ENCODE measurements at regions not wholly inside any gene's neighbourhood (a gene's known extent, or its start where the extent isn't known, plus 50 kb on each side); places are given as distances from the start of the nearest gene placed in this dataset.

GRCh38 chr2:234357666-234358065 lies 139.2 kb downstream of the ARL4C start:
- ChIA-PET CTCF (no interaction called here), POLR2A (ENCODE audit: low non-redundant PET) (no interaction called here)
- no peaks in the 10 kb centered on the region for H3K9me3 ChIP-seq (ENCODE audit: low read depth, low read length, poor library complexity, severe bottlenecking)
- intact Hi-C loops (cut with micrococcal nuclease; ENCODE audit: unreplicated experiment): no loop called here
- BruUV-seq (replicated peaks): no TSS peak
- DNase-seq (ENCODE audit: low spot score): no peak
- H3K4me3 ChIP-seq (ENCODE audit: low read depth, low read length, poor library complexity, severe bottlenecking): no peak overlapping the region
- H3K4me1 ChIP-seq (ENCODE audit: insufficient read depth, low read length, poor library complexity, severe bottlenecking): no peaks in the 10 kb centered on the region
- no peak overlapping the region for H3K27ac ChIP-seq (ENCODE audit: low read depth, low read length, poor library complexity, severe bottlenecking)
- H3K36me3 ChIP-seq (ENCODE audit: insufficient read depth, low read length, poor library complexity, severe bottlenecking): no peaks in the 10 kb centered on the region
- no peaks in the 10 kb centered on the region for H3K27me3 ChIP-seq (replicated peaks; ENCODE audit: insufficient read depth, low read depth, low read length, poor library complexity)
- TF ChIP-seq CTCF (conservative IDR thresholded peaks at IDR 0.05; ENCODE audit: low read depth, low read length) (no peak), EZH2 (IDR thresholded peaks at IDR 0.05; ENCODE audit: borderline replicate concordance, low read depth, low read length, poor library complexity, severe bottlenecking) (no peak)

GRCh38 chr2:234355808-234356365 lies 141.0 kb downstream of the ARL4C start:
- CTCF ChIA-PET: no interaction called here
- no peak for DNase-seq (ENCODE audit: low spot score)
- no peak overlapping the region for H3K27ac ChIP-seq (ENCODE audit: low read depth, low read length, poor library complexity, severe bottlenecking)
- no peaks in the 10 kb centered on the region for H3K4me1 ChIP-seq (ENCODE audit: insufficient read depth, low read length, poor library complexity, severe bottlenecking)
- no peak for TF ChIP-seq CTCF (conservative IDR thresholded peaks at IDR 0.05; ENCODE audit: low read depth, low read length)
- no peak for TF ChIP-seq EZH2 (IDR thresholded peaks at IDR 0.05; ENCODE audit: borderline replicate concordance, low read depth, low read length, poor library complexity, severe bottlenecking)
- BruUV-seq (replicated peaks): no TSS peak
- H3K9me3 ChIP-seq (ENCODE audit: low read depth, low read length, poor library complexity, severe bottlenecking): no peaks in the 10 kb centered on the region
- H3K36me3 ChIP-seq (ENCODE audit: insufficient read depth, low read length, poor library complexity, severe bottlenecking): no peaks in the 10 kb centered on the region
- H3K4me3 ChIP-seq (ENCODE audit: low read depth, low read length, poor library complexity, severe bottlenecking): no peak overlapping the region
- intact Hi-C loops (cut with micrococcal nuclease; ENCODE audit: unreplicated experiment): no loop called here
- H3K27me3 ChIP-seq (replicated peaks; ENCODE audit: insufficient read depth, low read depth, low read length, poor library complexity): no peaks in the 10 kb centered on the region
- POLR2A ChIA-PET (ENCODE audit: low non-redundant PET): no interaction called here

- TF ChIP-seq EZH2 (IDR thresholded peaks at IDR 0.05; ENCODE audit: borderline replicate concordance, low read depth, low read length, poor library complexity, severe bottlenecking) (no peak), CTCF (conservative IDR thresholded peaks at IDR 0.05; ENCODE audit: low read depth, low read length) (no peak)
- Histone ChIP-seq H3K9me3 (ENCODE audit: low read depth, low read length, poor library complexity, severe bottlenecking) (no peaks in the 10 kb centered on the region), H3K27me3 (replicated peaks; ENCODE audit: insufficient read depth, low read depth, low read length, poor library complexity) (no peaks in the 10 kb centered on the region), H3K4me1 (ENCODE audit: insufficient read depth, low read length, poor library complexity, severe bottlenecking) (no peaks in the 10 kb centered on the region), H3K4me3 (ENCODE audit: low read depth, low read length, poor library complexity, severe bottlenecking) (no peak overlapping the region), H3K27ac (ENCODE audit: low read depth, low read length, poor library complexity, severe bottlenecking) (no peak overlapping the region), H3K36me3 (ENCODE audit: insufficient read depth, low read length, poor library complexity, severe bottlenecking) (no peaks in the 10 kb centered on the region)
- intact Hi-C loops (cut with micrococcal nuclease; ENCODE audit: unreplicated experiment): no loop called here
- no TSS peak for BruUV-seq (replicated peaks)
- ChIA-PET CTCF (no interaction called here), POLR2A (ENCODE audit: low non-redundant PET) (interaction anchor here (0.6 kb wide), 1 partner anchor 11 kb away, joined by 3 read pairs; no protein-coding TSS in a partner anchor)
- no peak for DNase-seq (ENCODE audit: low spot score)
Observed at GRCh38 chr2:234355021-234355720, 141.7 kb downstream of the ARL4C start.
